H1 (cell line): ENCODE measurements at regions not wholly inside any gene's neighbourhood (a gene's known extent, or its start where the extent isn't known, plus 50 kb on each side); places are given as distances from the start of the nearest gene placed in this dataset.

ENCODE experiments used
- CTCF ChIA-PET: fragments of 300-600 bp; sonication (Branson Sonifier 250); formaldehyde crosslinking; loops from one replicate; lab custom pipeline; 2021; ENCODE audit not compliant: partially characterized antibody; lab: Charles Lee
- POLR2A ChIA-PET: fragments of 300-600 bp; sonication (Branson Sonifier 250); formaldehyde crosslinking; loops from one replicate; lab custom pipeline; 2021; ENCODE audit warnings: inconsistent platforms; ENCODE audit not compliant: partially characterized antibody; lab: Charles Lee
- DNase-seq, 2 experiments: peaks; one replicate each; pipeline versions ENCODE4 v3.0.0 to v3.0.0-alpha.2; 2010 to 2022; ENCODE audit warnings: low spot score in 2 of 2, low read depth in 1 of 2, mixed read lengths in 1 of 2
- FAIRE-seq: peaks from 2 replicates; lab custom pipeline; 2011; peaks lifted over from hg19 to GRCh38; lab: Jason Lieb, UNC
- H2AFZ ChIP-seq: 2 replicates; pipeline ENCODE4 v1.8.1; 2012; ENCODE audit warnings: low read length, inconsistent platforms
- H2AK5ac ChIP-seq: 2 replicates; pipeline ENCODE4 v1.6.1; 2013; ENCODE audit warnings: low read depth, low read length
- H2BK120ac ChIP-seq: replicated peaks from 2 replicates; pipeline ENCODE3; 2013; ENCODE audit warnings: low read depth, low read length, inconsistent platforms
- H2BK12ac ChIP-seq: 2 replicates; pipeline ENCODE4 v1.6.1; 2013; ENCODE audit warnings: low read depth, low read length
- H2BK15ac ChIP-seq: 2 replicates; pipeline ENCODE4 v1.6.1; 2013; ENCODE audit warnings: low read length
- H2BK20ac ChIP-seq: 2 replicates; pipeline ENCODE4 v1.6.1; 2013; ENCODE audit warnings: low read length
- H2BK5ac ChIP-seq: 2 replicates; pipeline ENCODE4 v1.6.1; 2013; ENCODE audit warnings: low read depth, low read length
- H3K14ac ChIP-seq: 2 replicates; pipeline ENCODE4 v1.6.1; 2013; ENCODE audit warnings: inconsistent platforms; ENCODE audit not compliant: insufficient read length
- H3K18ac ChIP-seq: 2 replicates; pipeline ENCODE4 v1.6.1; 2013; ENCODE audit warnings: low read length; ENCODE audit errors: extremely low read depth
- H3K23ac ChIP-seq: 2 replicates; pipeline ENCODE4 v1.6.1; 2013; ENCODE audit warnings: inconsistent platforms; ENCODE audit not compliant: insufficient read length
- H3K23me2 ChIP-seq: 2 replicates; pipeline ENCODE4 v1.6.1; 2013; ENCODE audit warnings: low read depth, low read length
- H3K27ac ChIP-seq: 2 replicates; pipeline ENCODE4 v1.6.1; 2011; ENCODE audit warnings: low read depth, low read length, inconsistent platforms
- H3K27me3 ChIP-seq, 4 experiments: replicated peaks in 1 of 4; 1 replicate in 1 of 4; 2 replicates in 3 of 4; pipeline versions ENCODE4 v1.6.1 to v1.8.1; 2011 to 2013; ENCODE audit warnings: low read length in 3 of 4, mild to moderate bottlenecking in 3 of 4, inconsistent platforms in 2 of 4, mixed read lengths in 2 of 4, moderate library complexity in 1 of 4; ENCODE audit not compliant: control insufficient read depth in 3 of 4, insufficient read depth in 3 of 4; ENCODE audit errors: extremely low read depth in 1 of 4
- H3K36me3 ChIP-seq, 4 experiments: 2 replicates each; pipeline versions ENCODE4 v1.6.1 to v1.8.1; 2011 to 2013; ENCODE audit warnings: mild to moderate bottlenecking in 4 of 4, low read length in 3 of 4, moderate library complexity in 2 of 4, control low read depth in 1 of 4, inconsistent platforms in 1 of 4; ENCODE audit not compliant: insufficient read depth in 4 of 4, control insufficient read depth in 2 of 4
- H3K4ac ChIP-seq: replicated peaks from 2 replicates; pipeline ENCODE3; 2013; ENCODE audit warnings: low read length, low read depth, mixed read lengths, inconsistent platforms; ENCODE audit not compliant: insufficient read length
- H3K4me1 ChIP-seq, 4 experiments: replicated peaks in 1 of 4; 1 replicate in 1 of 4; 2 replicates in 3 of 4; pipeline versions ENCODE4 v1.6.1 to v1.8.1; 2011 to 2013; ENCODE audit warnings: low read length in 3 of 4, inconsistent platforms in 2 of 4, mixed read lengths in 1 of 4; ENCODE audit not compliant: insufficient read depth in 4 of 4, control insufficient read depth in 3 of 4
- H3K4me2 ChIP-seq, 2 experiments: 2 replicates each; pipeline versions ENCODE4 v1.6.1 to v1.8.1; 2011 to 2013; ENCODE audit warnings: low read depth in 2 of 2, low read length in 2 of 2, control low read depth in 1 of 2, inconsistent platforms in 1 of 2, mild to moderate bottlenecking in 1 of 2; ENCODE audit not compliant: insufficient read depth in 1 of 2
- H3K4me3 ChIP-seq, 4 experiments: fragments of 200-600, 300-600 bp in 1 of 4; sonication (generic), shearing (Covaris generic), sonication (Bioruptor Twin) in 1 of 4; 2 replicates each; pipeline versions ENCODE4 v1.5.1 to v1.8.1; 2011 to 2016; ENCODE audit warnings: low read length in 4 of 4, low read depth in 3 of 4, control low read depth in 2 of 4, inconsistent platforms in 2 of 4, mild to moderate bottlenecking in 2 of 4, mixed read lengths in 1 of 4, moderate library complexity in 1 of 4; ENCODE audit not compliant: insufficient read depth in 2 of 4; ENCODE audit errors: extremely low read depth in 1 of 4
- H3K56ac ChIP-seq: replicated peaks from 2 replicates; pipeline ENCODE3; 2013; ENCODE audit warnings: low read depth, mild to moderate bottlenecking, mixed read lengths, low read length, inconsistent platforms; ENCODE audit not compliant: insufficient read length
- H3K79me1 ChIP-seq: 2 replicates; pipeline ENCODE4 v1.6.1; 2013; ENCODE audit warnings: low read depth, low read length, control low read depth
- H3K79me2 ChIP-seq, 2 experiments: 2 replicates each; pipeline versions ENCODE4 v1.6.1 to v1.8.1; 2012 to 2013; ENCODE audit warnings: low read length in 2 of 2, mild to moderate bottlenecking in 2 of 2, inconsistent platforms in 1 of 2; ENCODE audit not compliant: insufficient read depth in 2 of 2, control insufficient read depth in 1 of 2
- H3K9ac ChIP-seq, 4 experiments: replicated peaks in 1 of 4; 1 replicate in 1 of 4; 2 replicates in 3 of 4; pipeline versions ENCODE4 v1.6.1 to v1.8.1; 2011 to 2013; ENCODE audit warnings: low read depth in 3 of 4, low read length in 3 of 4, control low read depth in 2 of 4, mild to moderate bottlenecking in 2 of 4, moderate library complexity in 2 of 4, inconsistent platforms in 1 of 4; ENCODE audit errors: extremely low read depth in 1 of 4
- H3K9me3 ChIP-seq, 2 experiments: 2 replicates each; pipeline versions ENCODE4 v1.6.1 to v1.8.1; 2012 to 2013; ENCODE audit warnings: mild to moderate bottlenecking in 2 of 2, moderate library complexity in 2 of 2, control low read depth in 1 of 2, inconsistent platforms in 1 of 2, low read depth in 1 of 2, low read length in 1 of 2, mixed read lengths in 1 of 2; ENCODE audit not compliant: insufficient read depth in 2 of 2
- H4K20me1 ChIP-seq, 2 experiments: replicated peaks in 1 of 2; 2 replicates each; pipeline versions ENCODE3 to v1.8.1; 2011 to 2013; ENCODE audit warnings: inconsistent platforms in 2 of 2, low read length in 2 of 2, mild to moderate bottlenecking in 1 of 2; ENCODE audit not compliant: insufficient read depth in 2 of 2, control insufficient read depth in 1 of 2
- H4K5ac ChIP-seq: 2 replicates; pipeline ENCODE4 v1.6.1; 2013; ENCODE audit warnings: low read length, low read depth, mixed read lengths, inconsistent platforms; ENCODE audit not compliant: insufficient read length
- H4K8ac ChIP-seq: 2 replicates; pipeline ENCODE4 v1.8.0; 2013; ENCODE audit warnings: mild to moderate bottlenecking, moderate library complexity, low read length, inconsistent platforms; ENCODE audit not compliant: insufficient read depth; ENCODE audit errors: extremely low read depth
- H4K91ac ChIP-seq: replicated peaks from 2 replicates; pipeline ENCODE3; 2013; ENCODE audit warnings: low read length, mixed read lengths, inconsistent platforms; ENCODE audit not compliant: insufficient read length
- ASH2L ChIP-seq: fragments of 200-600, 300-600 bp; sonication (generic); IDR thresholded peaks from one replicate; pipeline ENCODE4 v1.7.1; 2017; ENCODE audit warnings: low read length
- BACH1 ChIP-seq: IDR thresholded peaks from 2 replicates; pipeline ENCODE4 v1.6.1; 2012; ENCODE audit warnings: low read length, improper control_type of control experiment
- CHD2 ChIP-seq: IDR thresholded peaks from 2 replicates; pipeline ENCODE4 v1.6.1; 2012; ENCODE audit warnings: low read length, improper control_type of control experiment
- EZH2 ChIP-seq: fragments of 200-600 bp; sonication (generic); IDR thresholded peaks from 2 replicates; pipeline ENCODE4 v1.7.1; 2012; ENCODE audit warnings: low read depth, mild to moderate bottlenecking, moderate library complexity, low read length, inconsistent platforms; ENCODE audit not compliant: severe bottlenecking
- GABPA ChIP-seq: IDR thresholded peaks from 2 replicates; pipeline ENCODE4 v1.6.1; 2011; ENCODE audit warnings: mild to moderate bottlenecking, low read length, moderate library complexity, borderline replicate concordance; ENCODE audit not compliant: insufficient read depth
- HDAC2 ChIP-seq, 2 experiments: fragments of 300-600 bp in 1 of 2; sonication (generic) in 1 of 2; IDR thresholded peaks; 2 replicates each; pipeline ENCODE4 v1.6.1; 2011 to 2012; ENCODE audit warnings: low read depth in 2 of 2, low read length in 2 of 2, mild to moderate bottlenecking in 2 of 2, moderate library complexity in 2 of 2, borderline replicate concordance in 1 of 2, inconsistent platforms in 1 of 2
- RXRA ChIP-seq: IDR thresholded peaks from 2 replicates; pipeline ENCODE4 v1.6.1; 2011; ENCODE audit warnings: low read depth, mild to moderate bottlenecking, low read length, moderate library complexity; ENCODE audit not compliant: insufficient read depth
- SP2 ChIP-seq: IDR thresholded peaks from 2 replicates; pipeline ENCODE4 v1.6.1; 2012; ENCODE audit warnings: mild to moderate bottlenecking, low read length, inconsistent platforms
- SRF ChIP-seq: IDR thresholded peaks from 2 replicates; pipeline ENCODE4 v1.6.1; 2011; ENCODE audit warnings: mild to moderate bottlenecking, low read depth, low read length, moderate library complexity
- TBP ChIP-seq: IDR thresholded peaks from 2 replicates; pipeline ENCODE4 v1.6.1; 2011; ENCODE audit warnings: low read depth, low read length, improper control_type of control experiment
- TF ChIP-seq, protein P1 (sequence below): IDR thresholded peaks from 2 replicates; pipeline ENCODE4 v1.6.1; 2012; ENCODE audit warnings: low read length, inconsistent platforms

DNA sequence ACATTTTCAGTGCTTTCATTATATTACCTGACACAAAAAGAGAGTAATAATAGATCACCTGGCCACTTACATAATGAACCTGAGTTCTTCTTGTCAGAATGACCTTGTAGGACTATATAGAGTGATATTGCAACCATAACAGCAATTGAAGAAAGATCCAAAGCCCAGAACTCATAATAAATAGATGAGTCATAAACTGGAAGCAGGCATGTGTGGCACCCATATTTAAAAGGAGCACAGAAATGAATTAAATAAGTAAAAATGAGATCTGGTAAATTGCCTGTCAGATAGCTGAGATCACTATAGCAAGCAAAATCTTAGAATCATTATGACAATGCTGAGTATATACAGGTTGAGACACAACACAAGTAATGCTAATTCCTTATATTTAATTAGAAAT is 331.8 kb downstream of the AASDHPPT start:
- CTCF ChIA-PET, result no interaction called here
- H3K23me2 ChIP-seq, result no peaks in the 10 kb centered on the region
- no peaks in the 10 kb centered on the region for H4K20me1 ChIP-seq
- no peak overlapping the region for H3K4ac ChIP-seq
- no peaks in the 10 kb centered on the region for H3K9me3 ChIP-seq
- no peak overlapping the region for H3K4me3 ChIP-seq
- TF ChIP-seq SRF, result no peak
- no peak for TF ChIP-seq ASH2L
- TF ChIP-seq RXRA, result no peak
- TF ChIP-seq GABPA, result no peak
- TF ChIP-seq EZH2, result no peak
- TF ChIP-seq BACH1, result no peak
- TF ChIP-seq HDAC2 (IDR thresholded peaks at IDR 0.05; ENCODE audit: borderline replicate concordance in 1 of 2, low read depth in 2 of 2, low read length in 2 of 2), result no peak
- no peak for TF ChIP-seq SP2
- no peak for TF ChIP-seq TBP
- TF ChIP-seq, protein P1, sequence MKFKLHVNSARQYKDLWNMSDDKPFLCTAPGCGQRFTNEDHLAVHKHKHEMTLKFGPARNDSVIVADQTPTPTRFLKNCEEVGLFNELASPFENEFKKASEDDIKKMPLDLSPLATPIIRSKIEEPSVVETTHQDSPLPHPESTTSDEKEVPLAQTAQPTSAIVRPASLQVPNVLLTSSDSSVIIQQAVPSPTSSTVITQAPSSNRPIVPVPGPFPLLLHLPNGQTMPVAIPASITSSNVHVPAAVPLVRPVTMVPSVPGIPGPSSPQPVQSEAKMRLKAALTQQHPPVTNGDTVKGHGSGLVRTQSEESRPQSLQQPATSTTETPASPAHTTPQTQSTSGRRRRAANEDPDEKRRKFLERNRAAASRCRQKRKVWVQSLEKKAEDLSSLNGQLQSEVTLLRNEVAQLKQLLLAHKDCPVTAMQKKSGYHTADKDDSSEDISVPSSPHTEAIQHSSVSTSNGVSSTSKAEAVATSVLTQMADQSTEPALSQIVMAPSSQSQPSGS, result no peak
- no peak for TF ChIP-seq CHD2
- no peaks in the 10 kb centered on the region for H3K36me3 ChIP-seq
- H4K8ac ChIP-seq, result no peak overlapping the region
- no peak overlapping the region for H4K5ac ChIP-seq
- H2AFZ ChIP-seq, result no peak overlapping the region
- DNase-seq, result no peak
- H2BK5ac ChIP-seq, result no peak overlapping the region
- peaks cover 0 to 1% (median 0%) of the 10 kb centered on the region in 4 experiments; a peak in 1 of 7 replicates for H3K27me3 ChIP-seq
- H3K27ac ChIP-seq, result no peak overlapping the region
- H2BK120ac ChIP-seq, result no peak overlapping the region
- no peak overlapping the region for H2BK20ac ChIP-seq
- H3K79me2 ChIP-seq, result no peaks in the 10 kb centered on the region
- no peak overlapping the region for H3K23ac ChIP-seq
- no peak overlapping the region for H4K91ac ChIP-seq
- no peak overlapping the region for H2AK5ac ChIP-seq
- no peak overlapping the region for H3K56ac ChIP-seq
- no peak overlapping the region for H2BK15ac ChIP-seq
- H3K4me2 ChIP-seq, result no peak overlapping the region
- POLR2A ChIA-PET, result no interaction called here
- H2BK12ac ChIP-seq, result no peak overlapping the region
- H3K9ac ChIP-seq, result no peak overlapping the region
- FAIRE-seq, result no peak
- no peaks in the 10 kb centered on the region for H3K79me1 ChIP-seq
- H3K14ac ChIP-seq, result no peak overlapping the region
- no peaks in the 10 kb centered on the region for H3K4me1 ChIP-seq
- H3K18ac ChIP-seq, result no peak overlapping the region
